ENCODE measurements at regions not wholly inside any gene's neighbourhood (a gene's known extent, or its start where the extent isn't known, plus 50 kb on each side); places are given as distances from the start of the nearest gene placed in this dataset.

DNA sequence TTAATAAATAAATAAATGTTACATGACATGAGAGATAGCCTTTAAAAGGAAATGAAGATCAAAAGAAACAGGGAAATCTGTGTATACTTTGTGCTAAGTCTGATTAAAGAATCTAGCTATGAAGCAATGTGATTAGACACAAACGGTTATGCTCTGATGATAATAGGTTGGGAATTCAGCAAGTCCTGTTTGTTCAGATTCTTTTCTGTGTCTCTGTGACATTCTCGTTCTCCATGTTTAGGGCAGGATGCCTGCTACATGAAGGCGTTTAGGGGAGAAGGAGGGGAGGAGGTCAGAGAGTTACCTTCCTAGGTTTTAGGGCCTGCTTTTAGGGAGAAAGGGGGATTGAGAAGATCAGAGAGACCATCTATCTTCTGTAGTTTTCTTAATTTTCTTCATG is 555.3 kb downstream of the DNAJB9 start:
- DNase-seq (ENCODE audit: low spot score), result no peak
- no peaks in the 10 kb centered on the region for H3K9me3 ChIP-seq (ENCODE audit: control insufficient read depth in 4 of 4, low read length in 3 of 4)
- H3K36me3 ChIP-seq (ENCODE audit: control insufficient read depth in 4 of 4, insufficient read depth in 3 of 4, low read depth in 1 of 4, low read length in 3 of 4), result no peaks in the 10 kb centered on the region
- TF ChIP-seq, protein P1, sequence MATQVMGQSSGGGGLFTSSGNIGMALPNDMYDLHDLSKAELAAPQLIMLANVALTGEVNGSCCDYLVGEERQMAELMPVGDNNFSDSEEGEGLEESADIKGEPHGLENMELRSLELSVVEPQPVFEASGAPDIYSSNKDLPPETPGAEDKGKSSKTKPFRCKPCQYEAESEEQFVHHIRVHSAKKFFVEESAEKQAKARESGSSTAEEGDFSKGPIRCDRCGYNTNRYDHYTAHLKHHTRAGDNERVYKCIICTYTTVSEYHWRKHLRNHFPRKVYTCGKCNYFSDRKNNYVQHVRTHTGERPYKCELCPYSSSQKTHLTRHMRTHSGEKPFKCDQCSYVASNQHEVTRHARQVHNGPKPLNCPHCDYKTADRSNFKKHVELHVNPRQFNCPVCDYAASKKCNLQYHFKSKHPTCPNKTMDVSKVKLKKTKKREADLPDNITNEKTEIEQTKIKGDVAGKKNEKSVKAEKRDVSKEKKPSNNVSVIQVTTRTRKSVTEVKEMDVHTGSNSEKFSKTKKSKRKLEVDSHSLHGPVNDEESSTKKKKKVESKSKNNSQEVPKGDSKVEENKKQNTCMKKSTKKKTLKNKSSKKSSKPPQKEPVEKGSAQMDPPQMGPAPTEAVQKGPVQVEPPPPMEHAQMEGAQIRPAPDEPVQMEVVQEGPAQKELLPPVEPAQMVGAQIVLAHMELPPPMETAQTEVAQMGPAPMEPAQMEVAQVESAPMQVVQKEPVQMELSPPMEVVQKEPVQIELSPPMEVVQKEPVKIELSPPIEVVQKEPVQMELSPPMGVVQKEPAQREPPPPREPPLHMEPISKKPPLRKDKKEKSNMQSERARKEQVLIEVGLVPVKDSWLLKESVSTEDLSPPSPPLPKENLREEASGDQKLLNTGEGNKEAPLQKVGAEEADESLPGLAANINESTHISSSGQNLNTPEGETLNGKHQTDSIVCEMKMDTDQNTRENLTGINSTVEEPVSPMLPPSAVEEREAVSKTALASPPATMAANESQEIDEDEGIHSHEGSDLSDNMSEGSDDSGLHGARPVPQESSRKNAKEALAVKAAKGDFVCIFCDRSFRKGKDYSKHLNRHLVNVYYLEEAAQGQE (IDR thresholded peaks at IDR 0.05), result no peak
- TF ChIP-seq YY1 (IDR thresholded peaks at IDR 0.05) (no peak), SP1 (IDR thresholded peaks at IDR 0.05) (no peak), TAF1 (conservative IDR thresholded peaks at IDR 0.05) (no peak), HNF4G (IDR thresholded peaks at IDR 0.05) (no peak), FOXA2 (IDR thresholded peaks at IDR 0.05) (no peak), GABPA (IDR thresholded peaks at IDR 0.05 in 1 of 2, conservative IDR thresholded peaks at IDR 0.05 in 1 of 2) (no peak), NR2F2 (IDR thresholded peaks at IDR 0.05) (no peak), HNF4A (conservative IDR thresholded peaks at IDR 0.05) (no peak), FOXA1 (IDR thresholded peaks at IDR 0.05) (no peak)
- TF ChIP-seq, protein P2, sequence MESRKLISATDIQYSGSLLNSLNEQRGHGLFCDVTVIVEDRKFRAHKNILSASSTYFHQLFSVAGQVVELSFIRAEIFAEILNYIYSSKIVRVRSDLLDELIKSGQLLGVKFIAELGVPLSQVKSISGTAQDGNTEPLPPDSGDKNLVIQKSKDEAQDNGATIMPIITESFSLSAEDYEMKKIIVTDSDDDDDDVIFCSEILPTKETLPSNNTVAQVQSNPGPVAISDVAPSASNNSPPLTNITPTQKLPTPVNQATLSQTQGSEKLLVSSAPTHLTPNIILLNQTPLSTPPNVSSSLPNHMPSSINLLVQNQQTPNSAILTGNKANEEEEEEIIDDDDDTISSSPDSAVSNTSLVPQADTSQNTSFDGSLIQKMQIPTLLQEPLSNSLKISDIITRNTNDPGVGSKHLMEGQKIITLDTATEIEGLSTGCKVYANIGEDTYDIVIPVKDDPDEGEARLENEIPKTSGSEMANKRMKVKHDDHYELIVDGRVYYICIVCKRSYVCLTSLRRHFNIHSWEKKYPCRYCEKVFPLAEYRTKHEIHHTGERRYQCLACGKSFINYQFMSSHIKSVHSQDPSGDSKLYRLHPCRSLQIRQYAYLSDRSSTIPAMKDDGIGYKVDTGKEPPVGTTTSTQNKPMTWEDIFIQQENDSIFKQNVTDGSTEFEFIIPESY (IDR thresholded peaks at IDR 0.05), result no peak
- TF ChIP-seq, protein P3, sequence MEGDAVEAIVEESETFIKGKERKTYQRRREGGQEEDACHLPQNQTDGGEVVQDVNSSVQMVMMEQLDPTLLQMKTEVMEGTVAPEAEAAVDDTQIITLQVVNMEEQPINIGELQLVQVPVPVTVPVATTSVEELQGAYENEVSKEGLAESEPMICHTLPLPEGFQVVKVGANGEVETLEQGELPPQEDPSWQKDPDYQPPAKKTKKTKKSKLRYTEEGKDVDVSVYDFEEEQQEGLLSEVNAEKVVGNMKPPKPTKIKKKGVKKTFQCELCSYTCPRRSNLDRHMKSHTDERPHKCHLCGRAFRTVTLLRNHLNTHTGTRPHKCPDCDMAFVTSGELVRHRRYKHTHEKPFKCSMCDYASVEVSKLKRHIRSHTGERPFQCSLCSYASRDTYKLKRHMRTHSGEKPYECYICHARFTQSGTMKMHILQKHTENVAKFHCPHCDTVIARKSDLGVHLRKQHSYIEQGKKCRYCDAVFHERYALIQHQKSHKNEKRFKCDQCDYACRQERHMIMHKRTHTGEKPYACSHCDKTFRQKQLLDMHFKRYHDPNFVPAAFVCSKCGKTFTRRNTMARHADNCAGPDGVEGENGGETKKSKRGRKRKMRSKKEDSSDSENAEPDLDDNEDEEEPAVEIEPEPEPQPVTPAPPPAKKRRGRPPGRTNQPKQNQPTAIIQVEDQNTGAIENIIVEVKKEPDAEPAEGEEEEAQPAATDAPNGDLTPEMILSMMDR (IDR thresholded peaks at IDR 0.05; ENCODE audit: low read depth, low read length, missing input control), result no peak
- H3K9ac ChIP-seq (ENCODE audit: low read depth in 1 of 2, low read length in 2 of 2), result no peak overlapping the region
- WGBS, result 70% methylated on average over 3 of the region's 3 CpGs
- H3K4me3 ChIP-seq (ENCODE audit: low read depth in 1 of 3, low read length in 3 of 3), result no peak overlapping the region
- no peaks in the 10 kb centered on the region for H3K27me3 ChIP-seq (ENCODE audit: control insufficient read depth in 4 of 4, insufficient read depth in 4 of 4, low read length in 3 of 4)
- H3K4me1 ChIP-seq (ENCODE audit: control insufficient read depth in 4 of 4, insufficient read depth in 4 of 4, low read length in 3 of 4), result no peaks in the 10 kb centered on the region
- no peak overlapping the region for H3K27ac ChIP-seq (ENCODE audit: low read depth in 1 of 2, low read length in 2 of 2)

DNA sequence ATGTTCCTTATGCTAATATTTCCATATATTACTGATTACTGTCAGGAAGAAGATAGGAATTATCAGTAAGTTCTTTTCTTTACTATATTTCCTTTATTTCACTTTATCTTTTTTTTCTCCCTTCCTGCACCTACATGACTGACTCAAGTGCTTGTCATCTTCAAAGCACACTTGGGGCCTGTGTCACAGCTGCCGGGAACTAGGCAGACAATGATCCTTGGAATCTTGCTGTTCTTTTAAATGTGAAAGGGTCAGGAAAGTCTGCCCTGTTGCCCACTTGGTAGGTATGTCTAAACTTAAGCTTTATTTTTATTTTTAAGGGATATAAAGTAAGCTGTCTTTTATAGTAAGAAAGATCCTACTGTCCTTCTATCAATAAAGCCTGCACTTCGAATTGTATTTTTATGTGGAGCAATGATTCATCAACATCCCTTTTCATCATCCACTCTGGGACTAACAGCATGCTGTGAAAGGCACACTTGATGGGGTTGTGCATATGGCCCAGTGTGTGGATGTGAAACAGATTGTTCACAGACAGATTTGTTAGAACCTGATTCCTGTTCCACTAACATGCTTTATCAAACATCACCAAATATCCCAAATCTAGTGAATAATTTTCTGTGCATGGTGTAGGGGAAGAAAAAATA is 556.9 kb downstream of the DNAJB9 start:
- Histone ChIP-seq H3K4me3 (ENCODE audit: low read depth in 1 of 3, low read length in 3 of 3) (no peak overlapping the region), H3K36me3 (ENCODE audit: control insufficient read depth in 4 of 4, insufficient read depth in 3 of 4, low read depth in 1 of 4, low read length in 3 of 4) (no peaks in the 10 kb centered on the region), H3K27ac (ENCODE audit: low read depth in 1 of 2, low read length in 2 of 2) (no peak overlapping the region), H3K4me1 (ENCODE audit: control insufficient read depth in 4 of 4, insufficient read depth in 4 of 4, low read length in 3 of 4) (no peaks in the 10 kb centered on the region), H3K27me3 (ENCODE audit: control insufficient read depth in 4 of 4, insufficient read depth in 4 of 4, low read length in 3 of 4) (no peaks in the 10 kb centered on the region), H3K9me3 (ENCODE audit: control insufficient read depth in 4 of 4, low read length in 3 of 4) (no peaks in the 10 kb centered on the region), H3K9ac (ENCODE audit: low read depth in 1 of 2, low read length in 2 of 2) (no peak overlapping the region)
- WGBS, result 68% methylated on average over 2 of the region's 2 CpGs
- DNase-seq (ENCODE audit: low spot score), result no peak
- TF ChIP-seq TAF1 (conservative IDR thresholded peaks at IDR 0.05), result no peak
- TF ChIP-seq FOXA2 (IDR thresholded peaks at IDR 0.05), result no peak
- no peak for TF ChIP-seq RAD21 (IDR thresholded peaks at IDR 0.05)
- TF ChIP-seq YY1 (IDR thresholded peaks at IDR 0.05), result no peak
- TF ChIP-seq JUND (IDR thresholded peaks at IDR 0.05), result no peak
- no peak for TF ChIP-seq RXRA (IDR thresholded peaks at IDR 0.05)
- TF ChIP-seq SP1 (IDR thresholded peaks at IDR 0.05), result no peak
- TF ChIP-seq, protein P3 (IDR thresholded peaks at IDR 0.05; ENCODE audit: low read depth, low read length, missing input control), result no peak
- no peak for TF ChIP-seq HNF4G (IDR thresholded peaks at IDR 0.05)
- no peak for TF ChIP-seq NR2F2 (IDR thresholded peaks at IDR 0.05)
- no peak for TF ChIP-seq HNF4A (conservative IDR thresholded peaks at IDR 0.05)
- no peak for TF ChIP-seq EGR1 (IDR thresholded peaks at IDR 0.05; ENCODE audit: low read depth in 2 of 2)
- TF ChIP-seq, protein P4, sequence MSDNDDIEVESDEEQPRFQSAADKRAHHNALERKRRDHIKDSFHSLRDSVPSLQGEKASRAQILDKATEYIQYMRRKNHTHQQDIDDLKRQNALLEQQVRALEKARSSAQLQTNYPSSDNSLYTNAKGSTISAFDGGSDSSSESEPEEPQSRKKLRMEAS (IDR thresholded peaks at IDR 0.05), result no peak
- TF ChIP-seq, protein P1 (IDR thresholded peaks at IDR 0.05), result no peak
- TF ChIP-seq, protein P5, sequence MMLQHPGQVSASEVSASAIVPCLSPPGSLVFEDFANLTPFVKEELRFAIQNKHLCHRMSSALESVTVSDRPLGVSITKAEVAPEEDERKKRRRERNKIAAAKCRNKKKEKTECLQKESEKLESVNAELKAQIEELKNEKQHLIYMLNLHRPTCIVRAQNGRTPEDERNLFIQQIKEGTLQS (IDR thresholded peaks at IDR 0.05), result no peak

Data from liver (tissue), 8 donors.